ENCODE measurements at regions not wholly inside any gene's neighbourhood (a gene's known extent, or its start where the extent isn't known, plus 50 kb on each side); places are given as distances from the start of the nearest gene placed in this dataset.

DNA sequence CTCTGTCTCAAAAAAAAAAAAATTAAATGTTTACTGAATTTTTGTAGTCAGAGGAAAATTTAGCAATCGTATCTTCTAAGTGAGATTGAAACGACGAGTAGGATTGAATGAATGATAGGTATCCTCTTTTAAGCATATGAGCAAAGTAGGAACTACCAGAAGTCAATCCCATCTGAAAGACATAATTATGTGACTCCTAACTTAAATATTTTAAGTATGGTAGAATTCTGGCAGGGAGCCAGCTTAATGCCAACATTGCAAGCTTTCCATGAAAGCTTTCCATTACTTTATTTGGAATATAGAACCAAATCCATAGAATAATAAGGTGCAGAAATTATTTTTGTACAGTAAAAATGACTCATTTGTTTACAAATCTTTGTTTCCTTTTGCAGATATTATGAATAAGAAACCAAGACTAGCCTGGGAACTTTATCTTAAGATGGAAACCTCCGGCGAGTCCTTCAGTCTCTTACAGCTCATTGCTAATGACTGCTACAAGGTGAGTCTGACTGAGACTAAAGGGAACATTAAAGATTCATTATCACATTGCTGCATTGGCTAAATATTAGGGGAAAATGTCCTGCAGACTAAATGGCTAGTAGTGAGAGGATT lies 50.2 kb upstream of the UBN2 start:
- H3K9me3 ChIP-seq: no peaks in the 10 kb centered on the region
- H3K4me3 ChIP-seq: no peak overlapping the region
- H3K27ac ChIP-seq: no peak overlapping the region
- ATAC-seq (ENCODE audit: low FRiP score in 2 of 2) (no peak), DNase-seq (no peak)
- 91 to 92% methylated on average over 5 of the region's 5 CpGs for WGBS, 2 donors
- peaks cover 0 to 24% (median 2%) of the 10 kb centered on the region in 4 donors for H3K36me3 ChIP-seq
- TF ChIP-seq, protein P1, sequence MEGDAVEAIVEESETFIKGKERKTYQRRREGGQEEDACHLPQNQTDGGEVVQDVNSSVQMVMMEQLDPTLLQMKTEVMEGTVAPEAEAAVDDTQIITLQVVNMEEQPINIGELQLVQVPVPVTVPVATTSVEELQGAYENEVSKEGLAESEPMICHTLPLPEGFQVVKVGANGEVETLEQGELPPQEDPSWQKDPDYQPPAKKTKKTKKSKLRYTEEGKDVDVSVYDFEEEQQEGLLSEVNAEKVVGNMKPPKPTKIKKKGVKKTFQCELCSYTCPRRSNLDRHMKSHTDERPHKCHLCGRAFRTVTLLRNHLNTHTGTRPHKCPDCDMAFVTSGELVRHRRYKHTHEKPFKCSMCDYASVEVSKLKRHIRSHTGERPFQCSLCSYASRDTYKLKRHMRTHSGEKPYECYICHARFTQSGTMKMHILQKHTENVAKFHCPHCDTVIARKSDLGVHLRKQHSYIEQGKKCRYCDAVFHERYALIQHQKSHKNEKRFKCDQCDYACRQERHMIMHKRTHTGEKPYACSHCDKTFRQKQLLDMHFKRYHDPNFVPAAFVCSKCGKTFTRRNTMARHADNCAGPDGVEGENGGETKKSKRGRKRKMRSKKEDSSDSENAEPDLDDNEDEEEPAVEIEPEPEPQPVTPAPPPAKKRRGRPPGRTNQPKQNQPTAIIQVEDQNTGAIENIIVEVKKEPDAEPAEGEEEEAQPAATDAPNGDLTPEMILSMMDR (IDR thresholded peaks at IDR 0.05): no peak
- no peak for TF ChIP-seq EP300 (IDR thresholded peaks at IDR 0.05)
- no peak for TF ChIP-seq POLR2AphosphoS5 (IDR thresholded peaks at IDR 0.05)
- no peak for TF ChIP-seq POLR2A (IDR thresholded peaks at IDR 0.05)
- H3K27me3 ChIP-seq: no peaks in the 10 kb centered on the region
- H3K4me1 ChIP-seq: no peaks in the 10 kb centered on the region
